ENCODE measurements at regions not wholly inside any gene's neighbourhood (a gene's known extent, or its start where the extent isn't known, plus 50 kb on each side); places are given as distances from the start of the nearest gene placed in this dataset.

DNA sequence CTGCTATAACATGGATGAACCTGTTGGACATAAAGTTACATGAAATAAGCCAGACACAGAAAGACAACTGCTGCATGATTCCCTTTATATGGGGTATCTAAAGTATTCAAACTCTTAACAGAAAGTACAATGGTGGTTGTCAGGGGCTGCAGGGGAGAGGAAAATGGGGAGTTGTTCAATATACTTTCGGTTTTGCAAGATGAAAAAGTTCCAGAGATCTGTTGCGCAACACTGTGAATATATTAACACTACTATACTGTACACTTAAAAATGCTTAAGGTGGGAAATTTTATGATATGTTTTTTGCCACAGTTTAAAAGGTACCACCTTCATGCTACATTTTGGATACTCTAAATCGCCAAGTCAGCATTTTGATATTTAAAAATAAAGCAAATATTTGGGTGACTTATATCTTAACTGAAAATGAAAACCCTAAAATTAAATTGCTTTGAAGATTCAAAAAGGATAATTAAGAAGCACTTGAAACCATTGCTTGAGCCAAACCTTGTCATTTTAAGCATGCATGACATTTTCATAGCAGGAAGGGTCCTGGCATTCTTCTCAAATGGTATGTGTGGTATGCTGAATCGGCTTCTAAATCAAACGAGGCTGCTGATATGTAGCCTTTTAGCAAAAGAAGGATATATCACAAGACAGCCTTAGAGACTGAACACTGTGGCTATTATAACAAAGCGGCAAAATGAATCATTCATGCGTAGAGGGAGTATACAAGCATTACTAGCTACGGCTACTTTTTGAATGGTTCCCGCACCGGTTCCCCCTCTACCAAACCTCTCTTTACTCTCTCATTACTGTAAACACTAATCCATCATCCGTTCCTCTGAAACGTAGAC, 607.1 kb upstream of the DIPK2B start:
- TF ChIP-seq, protein P1, sequence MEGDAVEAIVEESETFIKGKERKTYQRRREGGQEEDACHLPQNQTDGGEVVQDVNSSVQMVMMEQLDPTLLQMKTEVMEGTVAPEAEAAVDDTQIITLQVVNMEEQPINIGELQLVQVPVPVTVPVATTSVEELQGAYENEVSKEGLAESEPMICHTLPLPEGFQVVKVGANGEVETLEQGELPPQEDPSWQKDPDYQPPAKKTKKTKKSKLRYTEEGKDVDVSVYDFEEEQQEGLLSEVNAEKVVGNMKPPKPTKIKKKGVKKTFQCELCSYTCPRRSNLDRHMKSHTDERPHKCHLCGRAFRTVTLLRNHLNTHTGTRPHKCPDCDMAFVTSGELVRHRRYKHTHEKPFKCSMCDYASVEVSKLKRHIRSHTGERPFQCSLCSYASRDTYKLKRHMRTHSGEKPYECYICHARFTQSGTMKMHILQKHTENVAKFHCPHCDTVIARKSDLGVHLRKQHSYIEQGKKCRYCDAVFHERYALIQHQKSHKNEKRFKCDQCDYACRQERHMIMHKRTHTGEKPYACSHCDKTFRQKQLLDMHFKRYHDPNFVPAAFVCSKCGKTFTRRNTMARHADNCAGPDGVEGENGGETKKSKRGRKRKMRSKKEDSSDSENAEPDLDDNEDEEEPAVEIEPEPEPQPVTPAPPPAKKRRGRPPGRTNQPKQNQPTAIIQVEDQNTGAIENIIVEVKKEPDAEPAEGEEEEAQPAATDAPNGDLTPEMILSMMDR (IDR thresholded peaks at IDR 0.05; ENCODE audit: low read length), result no peak
- TF ChIP-seq EZH2 (IDR thresholded peaks at IDR 0.05; ENCODE audit: borderline replicate concordance, low read length), result no peak

Data from OCI-LY1 (cell line).